Stimulated activated naive CD4-positive, alpha-beta T cell (primary cell): ENCODE measurements at regions not wholly inside any gene's neighbourhood (a gene's known extent, or its start where the extent isn't known, plus 50 kb on each side); places are given as distances from the start of the nearest gene placed in this dataset.

Source experiments
- DNase-seq, 6 experiments: peaks; one replicate each; lab custom pipeline; 2025; lab: John Stamatoyannopoulos, UW

DNA sequence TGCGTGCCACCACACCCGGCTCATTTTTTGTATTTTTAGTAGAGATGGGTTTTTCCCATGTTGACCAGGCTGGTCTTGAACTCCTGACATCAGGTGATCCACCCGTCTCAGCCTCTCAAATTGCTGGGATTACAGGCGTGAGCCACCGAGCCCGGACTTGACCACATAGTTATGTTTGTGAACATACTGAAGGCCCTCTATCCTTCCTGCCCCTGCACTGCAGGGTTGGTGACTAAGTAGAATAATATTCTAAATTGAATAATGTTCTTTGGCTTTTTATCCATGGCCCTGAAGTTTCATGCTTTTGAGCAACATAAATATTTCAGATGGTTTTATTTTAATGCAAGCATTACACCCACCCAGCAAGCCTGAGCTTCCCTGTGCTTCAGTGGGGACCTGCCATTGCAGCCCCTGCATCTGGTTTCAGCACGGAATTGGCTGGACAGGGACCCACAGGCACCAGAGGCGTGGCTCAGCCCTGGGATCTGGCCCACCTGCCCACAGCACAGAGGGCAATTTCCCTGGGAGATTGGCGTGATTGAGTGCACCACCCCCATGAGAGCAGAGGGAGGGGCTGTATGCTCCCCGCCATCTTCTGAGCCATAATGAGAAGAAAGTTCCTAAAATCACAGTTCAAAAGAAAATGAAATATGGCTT is 460.5 kb downstream of the BRD1 start:
- DNase-seq: no peak

DNA sequence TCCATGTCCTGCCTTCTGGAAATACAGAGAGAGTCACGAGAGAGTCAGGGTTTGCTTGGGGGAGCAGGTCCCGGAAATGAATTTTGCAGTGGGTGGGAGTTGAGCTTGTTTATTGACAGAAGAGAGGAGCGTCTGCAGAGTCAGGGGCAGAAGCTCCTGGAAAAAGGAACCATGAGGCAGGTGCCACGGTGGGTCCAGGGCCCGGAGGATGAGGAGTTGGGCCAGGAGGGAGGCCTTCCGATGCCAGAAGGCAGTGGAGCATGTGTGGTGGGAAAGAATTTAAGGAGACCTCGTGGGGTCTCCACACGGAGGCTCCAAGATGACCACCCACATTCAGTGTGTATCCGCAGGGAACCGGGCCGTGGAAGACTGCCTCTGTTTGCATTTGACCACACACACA is 461.2 kb downstream of the BRD1 start:
- no peak for DNase-seq

DNA sequence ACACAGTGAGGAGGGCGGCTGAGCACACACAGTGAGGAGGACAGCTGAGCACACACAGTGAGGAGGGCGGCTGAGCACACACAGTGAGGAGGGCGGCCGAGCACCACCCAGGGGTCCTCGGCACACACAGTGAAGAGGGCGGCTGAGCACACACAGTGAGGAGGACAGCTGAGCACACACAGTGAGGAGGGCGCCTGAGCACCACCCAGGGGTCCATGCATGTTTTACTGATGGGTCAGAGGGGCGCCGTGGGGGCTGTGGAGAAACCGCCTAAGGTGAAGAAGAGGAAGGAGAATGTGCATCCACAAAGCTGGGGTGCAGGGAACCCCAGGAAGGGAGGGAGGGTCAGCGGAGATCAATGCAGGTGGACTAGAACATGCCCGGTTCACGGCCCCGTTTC is 461.8 kb downstream of the BRD1 start:
- DNase-seq: no peak

DNA sequence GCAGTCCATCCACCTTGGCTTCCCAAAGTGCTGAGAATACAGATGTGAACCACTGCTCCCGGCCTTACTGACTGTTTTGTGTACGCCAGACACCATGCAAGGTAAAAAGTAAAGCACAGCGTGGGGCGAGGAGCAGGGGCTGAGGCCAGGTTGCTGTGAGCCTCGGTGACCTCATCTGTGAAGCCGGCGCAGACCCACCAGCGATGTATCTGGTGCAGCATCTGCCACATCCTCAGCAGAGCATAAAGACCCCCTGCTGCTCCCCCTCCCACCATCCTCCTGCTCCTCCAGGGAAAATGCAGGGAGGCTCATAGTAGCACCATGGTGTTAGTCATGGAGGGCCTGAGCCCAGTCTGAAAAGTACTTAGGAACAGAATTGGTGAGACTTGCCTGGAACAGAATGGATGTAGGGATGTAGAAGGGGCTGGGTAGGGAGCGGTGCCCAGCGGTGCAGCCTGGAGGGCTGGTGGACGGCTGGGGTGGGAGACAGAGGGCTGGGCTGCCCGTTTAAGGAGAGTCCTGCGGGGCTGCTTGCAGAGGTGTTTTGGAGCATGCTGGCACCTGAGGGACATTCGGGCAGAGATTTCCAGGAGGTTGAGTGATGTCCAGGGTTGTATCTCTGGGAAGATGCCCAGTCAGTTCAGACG is 462.4 kb downstream of the BRD1 start:
- no peak for DNase-seq

DNA sequence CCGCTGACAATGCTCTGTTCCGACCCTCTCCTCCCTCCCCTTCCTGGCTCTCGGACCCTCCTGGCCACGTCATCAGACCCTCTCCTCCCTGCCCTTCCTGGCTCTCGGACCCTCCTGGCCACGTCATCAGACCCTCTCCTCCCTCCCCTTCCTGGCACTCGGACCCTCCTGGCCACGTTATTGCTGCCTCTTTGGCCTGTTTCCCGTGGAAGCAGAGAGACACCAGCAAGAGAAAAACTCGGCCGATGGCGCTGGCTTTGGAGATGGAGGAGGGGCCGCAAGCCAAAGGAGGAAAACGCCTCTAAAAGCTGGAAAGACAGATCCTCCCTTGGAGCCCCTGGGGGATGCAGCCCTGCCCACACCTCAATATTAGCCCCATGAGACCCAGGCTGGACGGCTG is 463.3 kb downstream of the BRD1 start:
- DNase-seq: no peak

DNA sequence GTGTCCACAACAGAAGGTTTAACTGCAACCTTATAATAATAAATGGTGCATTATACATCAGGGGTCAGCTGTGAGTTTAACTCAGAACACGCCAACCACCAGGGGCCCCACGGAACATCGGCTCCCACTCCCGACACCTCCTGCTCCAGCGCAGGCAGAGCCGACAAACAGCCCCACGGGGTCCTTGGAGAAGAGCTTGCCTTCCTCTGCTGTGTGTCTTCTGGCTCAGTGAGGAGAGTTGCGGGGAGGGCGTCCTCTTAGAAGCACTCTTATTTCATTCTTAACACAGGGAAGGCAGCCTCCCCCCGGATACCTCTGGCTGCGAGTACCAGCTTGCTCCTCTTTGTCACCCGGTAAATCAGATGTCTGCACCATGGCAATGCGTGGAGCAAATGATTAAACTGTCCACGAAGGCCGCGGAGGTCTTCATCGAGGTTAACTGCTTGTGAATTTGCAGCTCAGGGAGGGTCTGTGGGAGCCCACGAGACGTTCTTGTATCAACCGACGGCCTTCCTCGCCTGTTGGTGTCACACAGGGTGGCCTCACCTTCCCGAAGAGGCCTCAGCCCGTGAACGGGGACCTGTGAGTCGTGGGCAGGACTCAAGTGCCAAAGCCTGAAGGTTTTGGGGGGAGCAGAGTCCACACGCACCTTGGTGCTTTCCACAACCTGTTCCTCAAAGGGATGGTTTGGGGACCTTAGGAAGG is 464.0 kb downstream of the BRD1 start:
- no peak for DNase-seq

DNA sequence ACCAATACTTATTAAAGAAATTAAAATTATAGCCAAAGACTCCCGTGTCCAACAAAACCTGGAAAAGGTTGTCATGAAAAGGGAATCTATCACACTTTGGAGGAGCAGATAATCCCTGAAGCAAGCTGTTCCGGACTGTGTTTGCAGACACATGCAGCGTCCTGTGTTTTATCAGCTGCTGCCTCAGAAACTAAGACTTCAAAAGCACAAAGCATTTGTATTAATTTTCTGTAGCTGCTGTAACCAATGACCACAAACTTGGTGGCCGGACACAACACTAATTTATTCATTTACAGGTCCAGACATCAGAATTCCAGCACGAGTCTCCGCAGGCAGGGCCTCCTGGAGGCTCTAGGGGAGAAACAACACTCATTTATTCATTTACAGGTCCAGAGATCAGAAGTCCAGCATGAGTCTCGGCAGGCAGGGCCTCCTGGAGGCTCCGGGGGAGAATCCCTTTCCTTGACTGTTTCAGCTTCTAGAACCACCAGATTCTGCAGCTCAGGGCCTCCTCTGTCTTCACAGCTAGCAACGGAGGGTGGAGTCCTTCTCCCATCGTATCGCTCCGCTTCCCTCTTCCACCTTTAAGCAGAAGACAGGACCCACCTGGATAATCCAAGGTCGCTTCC is 465.3 kb downstream of the BRD1 start:
- DNase-seq: no peak

DNA sequence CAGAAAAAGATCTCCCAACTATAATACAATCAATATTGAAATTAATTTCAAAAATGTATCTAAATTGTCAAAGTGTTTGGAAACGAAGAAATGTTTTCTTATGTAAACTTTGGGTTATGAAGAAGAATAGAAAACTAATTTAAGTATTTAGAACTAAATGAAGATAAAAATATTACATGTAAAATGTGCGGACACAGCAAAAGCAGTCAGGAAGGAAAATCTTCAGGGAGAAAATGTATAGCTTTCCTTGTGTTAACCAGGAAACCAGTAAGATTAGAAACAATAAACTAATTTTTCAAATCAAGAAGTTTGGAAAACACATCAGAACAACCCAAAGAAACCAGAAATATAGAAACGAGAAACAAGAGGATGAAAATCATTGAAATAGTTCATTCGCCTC is 466.5 kb downstream of the BRD1 start:
- no peak for DNase-seq

DNA sequence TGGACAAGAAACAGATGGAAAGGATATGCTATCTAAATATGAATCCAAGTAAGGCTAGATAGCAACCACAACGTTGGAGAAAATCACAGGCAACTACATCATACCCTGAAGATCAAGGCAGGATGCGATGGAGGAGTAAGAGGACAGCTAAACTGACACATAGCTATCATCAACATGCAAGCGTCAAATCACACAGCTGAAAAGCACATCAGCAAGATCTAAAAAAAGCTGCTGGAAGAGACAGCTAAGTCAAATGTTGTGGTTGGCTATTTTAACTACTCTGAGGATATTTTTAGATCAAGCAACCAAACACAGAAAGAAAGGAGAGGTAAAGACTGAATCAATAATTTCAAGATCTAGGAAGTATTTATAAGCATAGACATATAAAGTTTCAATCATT is 466.9 kb downstream of the BRD1 start:
- DNase-seq: no peak

DNA sequence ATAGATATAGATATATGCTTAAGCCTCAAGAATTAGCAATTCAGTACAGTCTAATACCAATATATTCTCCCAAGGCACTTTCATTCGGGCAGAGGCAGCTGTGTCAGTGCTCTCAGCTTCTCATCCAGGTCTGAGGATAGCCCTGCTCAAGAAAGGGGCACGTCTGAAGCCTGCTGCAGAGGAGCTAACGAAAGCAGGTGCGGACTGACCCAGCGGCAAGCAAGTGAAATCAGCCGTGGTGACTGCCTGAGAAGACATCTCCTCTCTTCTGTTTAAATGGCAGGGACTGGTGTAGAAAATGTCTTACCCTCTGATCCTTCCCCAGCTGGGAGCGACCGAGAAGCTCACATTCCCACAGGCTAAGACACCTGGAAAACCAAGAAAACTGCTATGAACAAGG is 468.6 kb downstream of the BRD1 start:
- DNase-seq: no peak

DNA sequence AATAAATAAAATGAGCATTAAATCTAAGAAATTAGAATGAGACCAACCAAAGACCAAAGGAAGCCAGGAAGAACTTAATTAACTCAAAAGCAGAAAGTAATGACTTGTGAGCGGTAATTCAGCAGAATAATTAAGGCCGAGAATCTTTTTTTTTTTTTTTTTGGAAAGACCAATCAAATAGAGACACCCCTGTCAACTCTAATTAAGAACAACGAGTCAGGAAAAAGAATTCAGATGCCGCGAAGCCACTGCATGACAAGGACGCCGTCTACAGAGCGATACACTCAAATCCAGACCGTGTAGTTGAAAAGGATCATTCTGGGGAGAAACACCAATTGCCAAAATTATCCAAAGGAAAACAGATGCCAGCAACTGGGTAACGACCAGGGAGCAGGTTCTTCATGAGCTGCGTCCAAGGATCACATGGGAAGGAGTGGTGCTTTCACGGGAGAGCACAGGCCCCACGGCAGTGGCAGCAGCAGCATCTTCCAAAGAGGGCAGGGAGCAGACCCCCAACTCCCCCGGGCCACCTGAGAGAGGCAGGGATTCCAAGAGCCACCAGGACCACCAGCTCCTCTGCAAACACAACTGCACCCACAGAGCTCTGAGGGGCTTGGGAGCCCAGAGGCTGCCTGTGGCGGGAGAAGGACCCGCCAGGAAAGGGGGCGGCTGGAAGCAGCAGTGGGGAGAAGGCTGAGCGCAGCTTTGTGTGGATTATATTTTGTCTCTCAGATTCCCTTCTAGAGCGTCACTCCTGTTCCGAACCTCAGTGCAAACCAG is 469.8 kb downstream of the BRD1 start:
- no peak for DNase-seq

DNA sequence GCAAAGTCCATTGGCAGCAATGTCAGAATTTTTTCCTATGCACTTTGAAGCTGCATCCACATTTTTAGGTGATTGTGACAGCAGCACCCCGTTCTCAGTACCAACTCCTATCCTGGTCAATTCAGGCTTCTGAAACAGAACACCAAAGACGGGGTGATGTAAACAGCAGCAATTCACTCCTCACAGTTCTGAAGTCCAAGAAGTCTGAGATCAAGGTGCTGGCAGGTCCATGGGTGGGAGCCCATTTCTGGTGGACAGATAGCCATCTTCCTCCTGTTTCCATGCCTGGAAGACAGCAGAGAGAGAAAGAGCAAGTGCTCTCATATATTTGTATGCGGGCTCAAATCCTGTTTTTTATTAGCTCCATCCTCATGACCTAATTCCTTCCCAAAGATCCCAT is 471.2 kb downstream of the BRD1 start:
- DNase-seq: no peak

DNA sequence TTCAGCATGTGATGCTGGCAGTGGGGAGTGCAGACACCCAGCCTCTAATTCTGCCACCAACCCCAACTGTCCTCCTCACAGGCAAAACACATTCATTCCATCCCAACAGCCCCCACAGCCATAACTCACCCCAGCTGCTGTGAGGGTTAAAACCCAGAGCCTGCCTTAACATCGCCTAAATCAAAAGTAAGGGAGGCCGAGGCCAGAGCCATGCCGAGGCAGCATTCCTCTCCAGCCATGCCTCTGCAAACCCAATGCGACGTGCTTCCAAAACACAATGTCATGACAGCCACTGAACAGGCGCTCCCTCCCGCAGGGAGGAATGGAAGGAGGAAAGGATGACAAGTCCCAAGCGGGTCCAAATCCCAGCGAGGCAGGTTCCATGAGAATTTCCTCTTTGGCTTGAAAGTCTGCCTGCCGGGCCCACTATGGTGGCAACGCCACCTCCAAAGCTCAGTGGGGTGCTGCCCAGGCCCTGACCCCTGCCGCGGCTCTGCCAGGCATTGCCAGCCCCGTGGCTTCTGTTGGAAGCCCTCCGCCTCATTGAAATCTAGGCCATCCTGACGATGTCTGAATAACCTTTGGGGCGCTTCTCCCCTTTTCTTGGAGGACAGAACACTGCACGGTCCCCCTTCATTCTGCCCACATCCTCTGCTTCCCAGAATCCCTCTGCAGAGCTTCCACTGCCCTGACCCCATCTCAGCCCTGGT is 472.3 kb downstream of the BRD1 start:
- no peak for DNase-seq

DNA sequence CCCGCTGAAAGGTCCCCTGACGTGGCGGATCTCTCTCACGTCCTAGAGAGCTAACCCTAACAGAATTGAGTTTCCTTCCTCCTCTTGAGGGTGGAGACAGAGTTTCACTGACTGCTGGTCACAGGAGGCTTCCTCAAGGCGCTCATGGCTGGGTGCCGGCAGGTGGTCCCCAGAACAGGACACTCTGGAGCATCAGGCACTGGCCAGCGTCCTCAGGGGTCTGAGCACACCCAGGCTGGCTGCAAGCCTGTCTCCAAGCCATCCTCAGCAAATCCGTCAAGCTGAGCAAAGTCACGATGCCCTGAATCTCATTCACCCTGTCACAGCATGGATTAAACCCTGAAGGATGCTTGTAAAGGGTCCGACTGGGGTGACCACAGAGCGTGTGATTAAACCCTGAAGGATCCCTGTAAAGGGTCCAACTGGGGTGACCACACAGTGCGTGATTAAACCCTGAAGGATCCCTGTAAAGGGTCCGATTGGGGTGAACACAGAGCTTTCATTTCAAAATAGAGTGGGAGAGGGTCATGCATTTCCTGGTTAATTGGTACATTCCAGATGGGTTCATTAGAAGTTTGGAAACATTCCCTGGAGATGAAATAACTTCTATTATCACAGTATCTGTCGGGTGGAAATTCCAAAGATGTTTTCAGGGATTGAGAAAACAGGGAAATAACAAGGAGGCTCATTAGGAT is 473.0 kb downstream of the BRD1 start:
- no peak for DNase-seq

DNA sequence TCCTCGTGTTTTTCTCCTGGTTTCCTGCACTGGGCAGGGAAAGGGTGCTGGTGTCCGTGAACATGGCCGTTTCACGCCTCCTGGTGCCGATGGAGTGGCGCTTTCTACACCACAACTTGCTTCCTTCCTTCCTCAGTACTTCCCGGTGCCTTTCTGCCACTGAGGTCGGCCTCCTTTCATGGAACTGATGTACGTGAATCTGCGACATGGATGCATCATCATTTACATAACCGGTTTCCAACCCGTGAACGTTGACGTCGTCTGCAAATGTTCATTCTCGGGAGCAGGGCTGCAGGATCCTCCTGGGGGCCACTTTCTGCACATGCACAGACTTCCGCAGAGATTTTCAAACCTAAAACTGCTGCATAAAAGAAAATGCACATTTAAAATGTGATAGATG is 474.4 kb downstream of the BRD1 start:
- no peak for DNase-seq

DNA sequence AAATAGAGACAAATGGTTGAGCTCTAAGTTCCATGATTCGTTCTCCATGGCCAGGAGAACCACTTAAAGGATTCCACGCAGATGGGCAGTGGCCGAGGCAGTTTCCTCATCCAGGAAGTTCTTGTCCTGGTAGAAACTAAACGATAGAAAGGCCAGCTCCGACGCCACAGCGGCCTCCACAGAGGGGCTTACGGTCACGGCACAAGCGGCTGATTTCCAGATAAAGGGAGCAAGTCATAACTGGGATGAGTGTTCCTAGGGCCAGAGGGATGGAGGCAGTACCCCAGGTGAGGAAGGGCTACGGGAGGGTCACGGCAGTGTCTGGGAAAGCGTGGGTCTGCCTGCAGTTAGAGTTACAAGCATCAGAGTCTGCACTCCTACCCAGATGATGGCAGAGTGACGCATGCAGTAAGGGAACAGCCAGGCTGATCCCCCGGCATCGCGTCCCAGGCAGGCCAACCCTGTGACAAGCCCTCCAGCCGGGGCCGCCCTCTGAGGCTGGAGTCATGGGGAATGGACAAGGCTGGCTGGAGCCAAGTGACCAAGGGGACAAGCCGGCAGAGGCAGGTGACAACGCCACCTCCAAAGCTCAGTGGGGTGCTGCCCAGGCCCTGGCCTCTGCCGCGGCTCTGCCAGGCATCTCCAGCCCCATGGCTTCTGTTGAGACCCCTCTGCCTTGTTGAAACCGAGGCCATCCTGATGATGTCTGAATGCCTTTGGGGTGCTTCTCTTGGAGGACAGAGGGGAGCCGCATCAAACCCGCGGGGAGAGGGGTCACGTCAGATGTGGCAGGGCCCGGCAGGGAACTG is 475.1 kb downstream of the BRD1 start:
- no peak for DNase-seq

DNA sequence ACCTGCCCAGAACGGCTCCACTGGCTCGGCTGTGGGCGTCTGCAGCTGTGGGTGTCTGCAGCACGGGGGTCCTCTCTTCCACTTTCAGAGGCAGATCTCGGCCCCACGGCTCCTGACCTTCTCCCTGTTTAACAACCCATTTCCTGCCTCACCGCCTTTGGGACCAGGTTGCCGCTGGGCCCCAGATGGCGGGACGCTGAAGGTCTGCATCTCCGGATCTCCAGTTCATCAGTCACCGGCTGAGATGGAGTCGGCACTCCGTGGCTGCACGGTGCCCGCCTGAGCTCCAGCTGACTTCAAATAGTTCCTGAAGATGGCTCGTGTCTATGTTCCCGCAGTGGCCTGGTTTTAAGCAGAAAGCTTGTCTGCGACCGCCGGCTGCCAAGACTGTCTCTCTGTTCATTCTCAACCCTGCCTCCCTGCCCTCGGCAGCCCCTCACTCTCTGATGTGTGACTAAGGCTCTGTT is 475.9 kb downstream of the BRD1 start:
- no peak for DNase-seq

DNA sequence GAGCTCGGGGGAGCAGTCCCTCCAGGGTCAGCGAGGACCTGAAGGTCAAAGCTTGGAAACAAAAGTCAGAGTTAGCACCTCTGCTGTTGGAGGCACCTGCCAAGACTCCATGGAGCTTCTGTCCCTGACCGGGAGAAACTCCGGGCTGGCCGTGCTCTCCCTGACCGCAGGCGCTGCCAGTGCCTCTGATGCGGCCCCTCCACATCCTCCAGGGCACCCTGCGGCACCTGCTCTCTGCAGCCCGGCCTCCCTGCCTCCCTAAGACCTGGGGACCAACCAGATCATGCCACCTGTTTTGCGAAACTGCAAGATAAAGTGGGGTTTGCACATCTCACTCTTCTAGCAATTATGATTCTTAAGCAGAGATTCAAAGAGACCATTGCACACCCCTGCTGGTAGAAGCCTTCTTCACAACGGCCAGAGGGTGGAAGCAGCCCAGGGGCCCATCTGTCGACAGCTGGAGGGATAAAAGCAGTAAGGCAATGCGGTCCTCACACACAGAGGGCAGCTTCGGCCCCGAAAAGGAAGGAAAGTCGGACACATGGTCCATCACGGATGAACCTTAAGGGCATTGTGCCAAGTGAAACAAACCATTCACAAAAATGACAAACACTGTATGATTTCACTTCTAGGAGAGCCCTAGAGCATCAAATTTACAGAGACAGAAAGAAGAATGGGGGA is 477.1 kb downstream of the BRD1 start:
- DNase-seq: no peak

DNA sequence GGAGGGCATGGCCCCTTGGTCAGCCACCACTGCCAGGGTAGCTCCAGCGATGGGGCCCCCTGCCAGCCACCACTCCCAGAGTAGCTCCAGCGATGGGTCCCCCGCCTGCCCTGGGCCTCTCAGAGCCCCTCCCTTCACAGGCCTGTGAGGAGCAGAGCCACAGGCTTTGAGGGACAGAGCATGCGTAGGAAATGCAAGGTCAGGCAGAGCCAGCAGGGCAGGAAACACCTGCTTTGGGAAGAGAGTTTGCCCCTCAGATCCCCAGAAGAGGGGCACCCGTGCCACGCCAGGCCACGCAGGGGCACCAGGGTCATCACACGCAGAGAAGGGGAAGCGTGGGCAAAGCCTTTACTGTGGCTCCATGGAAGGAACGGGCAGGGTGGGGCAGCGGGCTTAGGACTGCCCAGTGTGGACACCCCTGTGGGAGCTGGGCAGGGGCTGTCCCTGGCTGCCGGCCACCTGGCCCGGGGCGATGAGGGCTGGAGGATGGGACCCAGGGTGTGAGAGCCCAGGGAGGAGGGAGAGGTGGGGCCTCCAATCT is 477.8 kb downstream of the BRD1 start:
- DNase-seq: no peak
